NCI-H146 (cell line): ENCODE measurements at regions not wholly inside any gene's neighbourhood (a gene's known extent, or its start where the extent isn't known, plus 50 kb on each side); places are given as distances from the start of the nearest gene placed in this dataset.

Experiments
- DNase-seq: peaks from one replicate; lab custom pipeline; 2025; lab: John Stamatoyannopoulos, UW

GRCh38 chr1:232249861-232250777 is 379.8 kb downstream of the SIPA1L2 start:
- no peak for DNase-seq

DNA sequence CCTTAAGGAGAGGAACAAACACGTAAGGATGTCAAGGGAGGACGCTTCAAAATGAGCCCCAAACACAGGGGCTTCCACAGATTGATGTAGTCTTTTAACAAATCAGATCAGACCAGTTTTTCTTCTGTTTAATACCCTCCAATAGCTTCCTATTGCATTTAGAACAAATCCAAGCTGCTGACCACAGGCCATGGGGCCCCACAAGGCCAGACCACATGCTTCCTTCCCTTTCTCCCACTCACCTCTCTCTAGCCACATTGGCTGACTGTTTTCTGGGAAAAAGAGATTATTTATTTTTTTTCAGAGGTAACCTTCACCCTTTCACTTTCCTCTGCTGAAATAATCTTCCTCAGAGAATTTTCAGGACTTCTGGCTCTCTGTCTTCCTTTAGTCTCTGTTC is 380.6 kb downstream of the SIPA1L2 start:
- no peak for DNase-seq

DNA sequence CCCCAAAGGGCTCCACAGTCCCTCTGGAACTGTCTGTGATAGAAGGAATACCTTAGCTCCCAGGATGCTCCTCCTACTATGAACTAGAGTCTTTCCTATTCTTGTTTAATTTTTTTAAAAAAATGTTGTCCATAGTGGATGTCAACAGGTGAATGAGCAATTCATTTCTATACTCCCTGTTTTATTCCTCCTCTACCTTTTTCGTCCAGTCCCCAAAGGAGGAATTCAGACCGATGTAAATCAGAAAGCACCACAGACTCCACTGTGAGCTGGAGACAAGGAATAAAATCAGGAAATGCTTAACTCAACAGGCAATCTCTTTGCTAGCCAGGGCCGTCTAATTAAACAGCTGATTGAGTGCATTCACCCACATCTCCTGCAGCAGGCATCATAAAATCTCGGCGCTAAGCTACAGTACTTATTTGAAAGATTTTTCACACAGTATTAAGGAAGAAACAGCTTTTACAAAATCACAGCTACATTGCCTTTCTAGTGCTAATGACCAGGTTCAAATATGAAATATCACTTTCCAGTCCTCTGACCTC is 381.6 kb downstream of the SIPA1L2 start:
- DNase-seq: peak; percentile 20

DNA sequence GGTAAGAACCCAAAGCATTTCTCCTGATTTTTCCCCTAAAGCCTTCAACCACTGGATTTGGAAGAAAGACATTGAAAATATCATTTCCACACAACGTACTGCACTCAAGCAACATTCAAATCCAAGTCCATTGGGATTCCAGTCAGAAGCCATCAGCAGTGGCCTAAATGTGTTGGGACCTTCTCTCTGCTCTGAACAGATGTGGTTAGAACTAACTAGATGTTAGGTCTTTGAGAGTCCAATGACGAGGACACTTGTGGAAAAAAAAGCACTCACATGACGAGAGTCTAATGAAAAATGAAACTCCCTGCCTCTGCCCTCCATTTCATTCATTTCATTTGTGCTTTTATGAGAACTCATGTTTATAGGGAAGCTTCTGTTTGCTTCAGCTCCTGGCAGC is 382.3 kb downstream of the SIPA1L2 start:
- DNase-seq: no peak

GRCh38 chr1:232244426-232244825 is 385.5 kb downstream of the SIPA1L2 start:
- DNase-seq: no peak

DNA sequence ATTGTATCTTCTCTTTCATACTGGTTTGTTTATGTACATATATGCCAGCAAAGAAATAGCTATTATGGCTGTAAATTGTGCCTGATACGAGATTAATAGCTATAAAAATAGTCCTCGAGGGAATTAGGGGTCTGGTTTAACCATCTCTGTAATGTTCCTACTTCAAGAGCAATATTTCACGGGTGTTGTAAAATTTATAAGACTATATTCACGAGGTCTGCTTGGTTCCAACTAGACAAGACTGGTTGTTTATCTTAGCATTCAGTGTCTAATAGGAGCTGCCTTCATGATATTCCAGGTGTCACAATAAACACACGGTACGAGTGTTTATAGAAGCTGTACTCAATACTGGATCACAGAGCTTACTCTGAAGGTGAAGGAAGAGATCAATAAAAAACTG is 389.9 kb downstream of the SIPA1L2 start:
- no peak for DNase-seq

DNA sequence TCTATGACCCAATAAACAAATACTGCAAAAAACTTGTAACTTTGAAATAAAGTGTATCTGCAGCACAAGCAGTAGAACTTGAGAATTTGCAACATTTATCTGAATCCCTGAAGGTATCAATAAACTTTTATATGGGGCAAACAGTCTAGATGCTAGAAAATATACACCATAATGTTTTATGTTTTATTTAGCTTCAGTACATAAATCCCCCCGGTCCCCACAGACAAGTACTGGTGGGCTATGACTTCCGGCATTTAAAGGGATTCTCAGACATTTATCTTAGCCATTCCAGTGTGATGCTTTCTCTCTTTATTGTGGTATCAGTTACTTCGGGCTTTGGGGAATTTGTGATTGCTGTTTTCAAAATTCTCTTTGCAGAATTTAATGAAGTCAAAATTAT is 390.4 kb downstream of the SIPA1L2 start:
- no peak for DNase-seq

- DNase-seq: no peak
Measured at GRCh38 chr1:232238009-232238408, 391.9 kb downstream of the SIPA1L2 start.

DNA sequence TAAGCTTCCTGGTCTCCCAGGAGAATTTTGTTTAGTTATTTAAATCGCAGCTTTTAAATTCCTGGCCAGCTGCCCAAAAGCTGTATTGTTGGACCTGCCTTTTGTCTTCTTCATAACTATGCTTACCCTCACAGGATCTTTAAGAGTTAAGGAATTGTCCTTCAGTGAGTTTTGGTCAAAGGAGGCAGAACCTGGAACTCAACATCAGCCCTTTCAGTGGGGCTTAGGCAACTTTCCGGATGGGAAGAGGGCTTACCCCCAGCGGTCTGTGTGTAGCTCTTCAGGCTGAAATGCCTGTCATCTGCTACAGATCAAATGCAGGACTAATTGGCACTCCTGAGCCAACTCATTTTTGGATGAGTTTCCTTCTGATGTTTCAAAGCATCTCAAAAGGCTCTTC is 402.6 kb downstream of the SIPA1L2 start:
- DNase-seq: peak; percentile 31

DNA sequence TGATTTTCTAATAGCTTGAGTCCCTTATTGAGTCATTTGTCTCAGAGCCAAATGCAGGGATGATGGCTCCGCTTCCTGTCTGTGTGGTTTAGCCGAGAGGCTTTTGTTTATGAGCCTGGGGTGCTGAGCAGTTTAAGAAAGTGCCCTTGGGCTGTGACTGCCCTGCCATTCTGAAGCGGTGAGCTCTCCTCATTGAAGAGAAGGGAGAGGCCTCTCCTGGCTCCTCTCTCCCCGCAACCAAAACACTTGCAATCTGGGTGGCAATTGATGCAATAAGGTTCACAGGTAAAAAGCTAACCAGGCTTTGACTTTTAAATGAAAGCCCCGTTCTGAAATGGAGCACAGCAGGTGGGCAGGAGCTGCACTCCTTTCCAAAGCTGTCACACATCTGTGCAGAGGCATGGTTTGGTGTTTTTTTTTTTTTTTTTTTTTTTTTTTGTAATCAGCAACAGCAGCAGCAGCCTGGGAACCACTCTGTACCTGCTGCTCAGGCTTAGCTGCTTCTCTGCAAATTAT is 403.7 kb downstream of the SIPA1L2 start:
- DNase-seq: peak; percentile 82

DNA sequence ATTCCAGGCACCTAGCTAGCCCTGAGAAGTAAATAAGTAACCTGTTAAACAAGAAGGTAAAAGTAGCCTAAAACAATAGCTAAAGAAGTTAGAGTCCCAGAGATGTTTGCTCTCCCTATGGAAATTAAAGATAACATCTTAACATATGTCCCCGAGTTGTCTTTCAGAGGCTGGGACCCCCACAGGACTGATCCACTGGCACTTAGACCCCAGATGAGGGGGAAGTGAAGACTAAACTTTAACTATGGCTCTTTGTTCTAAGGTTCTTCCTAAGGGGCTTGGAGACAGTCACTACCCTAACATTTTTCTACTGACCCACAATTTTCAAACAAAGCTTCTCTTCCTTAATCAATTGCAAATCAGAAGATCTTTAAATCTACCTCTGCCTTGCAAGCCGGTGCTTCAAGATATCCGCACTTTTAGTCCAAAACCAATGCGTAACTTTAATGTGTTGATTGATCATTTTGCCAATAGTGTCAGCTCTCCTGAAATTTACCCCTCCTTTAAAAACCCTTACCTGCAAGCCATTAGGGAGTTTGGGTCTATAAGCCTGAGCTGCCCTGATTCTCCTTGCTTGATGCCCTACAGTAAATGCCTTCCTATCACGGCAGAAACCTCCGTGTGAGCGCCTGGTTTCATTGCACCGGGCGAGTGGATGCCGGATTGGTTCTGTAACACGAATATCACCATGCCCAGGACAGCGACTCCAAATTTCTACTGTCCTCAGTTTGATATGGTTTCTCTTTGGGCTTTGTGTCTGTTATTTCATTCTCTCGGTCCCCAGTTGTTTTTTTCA is 404.4 kb downstream of the SIPA1L2 start:
- no peak for DNase-seq

DNA sequence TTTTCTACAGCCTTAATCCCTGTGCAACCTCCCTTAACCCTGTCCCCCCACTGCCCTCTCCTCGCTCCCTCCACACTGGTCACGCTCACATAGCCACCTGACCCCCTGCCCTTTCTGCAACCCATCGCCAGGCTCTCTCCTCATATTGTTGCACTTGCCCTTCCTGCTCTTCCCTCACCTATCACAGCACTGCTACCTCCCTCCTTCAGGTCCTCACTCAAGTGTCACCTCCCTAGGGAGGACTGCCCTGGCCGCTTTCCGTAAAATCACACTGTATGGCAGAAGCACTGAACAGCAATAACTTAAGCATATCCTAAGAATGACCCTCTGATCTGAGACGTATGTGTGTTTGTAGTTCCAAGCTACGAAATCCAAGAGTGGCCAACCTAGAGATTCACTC is 406.0 kb downstream of the SIPA1L2 start:
- DNase-seq: no peak

DNA sequence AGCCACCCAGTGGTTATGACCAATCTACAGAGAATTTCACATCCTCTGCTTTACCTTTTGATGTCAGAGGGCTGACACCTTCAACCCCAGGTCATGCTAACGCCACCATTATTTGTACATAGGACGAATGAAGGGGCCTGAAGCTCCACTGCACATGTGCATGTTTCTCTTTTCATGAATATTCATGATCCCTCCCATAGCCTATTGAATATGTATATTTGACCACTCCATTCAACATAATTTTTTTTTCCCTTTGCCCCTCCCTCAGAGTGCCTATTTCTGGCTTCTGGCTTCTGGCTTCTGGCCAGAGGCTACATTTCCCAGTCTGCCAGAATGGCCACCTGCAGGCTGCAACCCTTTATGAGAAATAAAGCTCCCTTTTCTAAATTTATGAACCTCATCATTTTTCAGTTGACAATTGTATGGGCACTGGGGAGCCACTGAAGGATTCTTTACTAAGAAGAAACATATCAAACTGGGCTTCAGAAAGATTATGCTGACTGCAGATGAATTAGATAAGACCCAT is 406.7 kb downstream of the SIPA1L2 start:
- DNase-seq: peak; percentile 38

GRCh38 chr1:232222614-232223013 is 407.3 kb downstream of the SIPA1L2 start:
- DNase-seq: no peak

- DNase-seq: no peak
Measured at GRCh38 chr1:232221802-232222499, 408.0 kb downstream of the SIPA1L2 start.

- no peak for DNase-seq
Measured at GRCh38 chr1:232218955-232219865, 410.7 kb downstream of the SIPA1L2 start.

DNA sequence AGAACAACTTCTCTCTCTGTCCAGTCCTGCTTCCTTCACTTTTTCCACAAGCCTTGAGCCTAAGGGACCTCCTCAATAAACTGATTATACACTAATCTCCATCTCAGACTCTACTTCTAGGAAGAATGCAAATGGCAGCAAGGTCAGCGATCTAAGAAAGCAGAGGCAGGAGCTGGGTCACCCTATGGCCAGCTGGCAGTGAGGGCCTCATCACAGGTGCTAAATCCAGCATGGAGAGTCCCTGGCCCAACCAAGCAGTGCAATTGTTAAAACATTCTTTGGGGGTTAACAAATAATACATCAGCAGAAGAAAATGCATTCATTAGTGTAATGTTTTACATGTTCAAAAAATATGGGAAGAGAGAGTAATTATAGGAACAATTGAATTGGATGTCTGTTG is 416.0 kb downstream of the SIPA1L2 start:
- no peak for DNase-seq

DNA sequence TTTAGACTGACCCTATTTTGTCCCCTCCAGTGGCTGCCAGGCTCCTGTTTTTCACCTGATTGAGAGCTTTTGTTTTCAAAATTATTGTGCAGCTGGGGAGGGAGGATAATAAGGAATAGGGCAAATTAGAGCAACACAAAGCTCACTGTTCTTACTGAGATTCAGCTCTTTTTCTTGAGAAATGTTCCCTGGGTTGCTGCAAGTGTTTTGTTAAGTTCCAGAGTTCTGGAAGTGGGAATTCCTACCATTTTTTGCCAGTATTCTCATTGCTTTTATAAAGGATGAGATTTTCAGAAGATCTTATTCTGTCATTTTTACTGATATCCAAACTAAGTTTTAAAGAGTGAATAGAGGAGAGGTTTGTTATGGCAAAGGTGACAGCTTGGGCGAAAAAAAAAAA is 417.7 kb downstream of the SIPA1L2 start:
- no peak for DNase-seq

GRCh38 chr1:232211149-232211548 is 418.8 kb downstream of the SIPA1L2 start:
- DNase-seq: no peak

DNA sequence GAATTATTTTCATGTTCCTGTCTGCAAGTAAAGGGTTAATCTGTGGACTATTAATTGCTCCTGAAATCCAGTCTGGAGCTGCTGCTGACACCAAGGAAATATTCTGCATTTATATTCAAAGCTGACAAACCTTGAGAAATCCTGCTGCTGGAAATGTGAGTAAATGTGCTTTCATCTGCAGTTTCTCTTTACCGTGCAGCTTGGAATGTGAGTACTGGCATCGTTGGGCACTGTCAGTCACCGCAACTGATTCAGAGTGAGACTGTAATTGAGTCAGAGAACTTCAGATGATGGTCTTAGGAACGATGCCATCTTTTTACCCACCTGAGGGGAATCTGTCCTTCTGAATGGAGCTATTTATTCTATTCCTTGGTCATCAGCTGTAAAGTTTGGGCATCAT is 420.6 kb downstream of the SIPA1L2 start:
- DNase-seq: no peak
